HG03175 (cell line): ENCODE measurements at regions not wholly inside any gene's neighbourhood (a gene's known extent, or its start where the extent isn't known, plus 50 kb on each side); places are given as distances from the start of the nearest gene placed in this dataset.

Source experiments
- ATAC-seq: cut with Tn5 transposase; IDR thresholded peaks from one replicate; pipeline ENCODE4 v1.9.1; 2021; ENCODE audit warnings: mild to moderate bottlenecking, moderate library complexity; ENCODE audit not compliant: unreplicated experiment

DNA sequence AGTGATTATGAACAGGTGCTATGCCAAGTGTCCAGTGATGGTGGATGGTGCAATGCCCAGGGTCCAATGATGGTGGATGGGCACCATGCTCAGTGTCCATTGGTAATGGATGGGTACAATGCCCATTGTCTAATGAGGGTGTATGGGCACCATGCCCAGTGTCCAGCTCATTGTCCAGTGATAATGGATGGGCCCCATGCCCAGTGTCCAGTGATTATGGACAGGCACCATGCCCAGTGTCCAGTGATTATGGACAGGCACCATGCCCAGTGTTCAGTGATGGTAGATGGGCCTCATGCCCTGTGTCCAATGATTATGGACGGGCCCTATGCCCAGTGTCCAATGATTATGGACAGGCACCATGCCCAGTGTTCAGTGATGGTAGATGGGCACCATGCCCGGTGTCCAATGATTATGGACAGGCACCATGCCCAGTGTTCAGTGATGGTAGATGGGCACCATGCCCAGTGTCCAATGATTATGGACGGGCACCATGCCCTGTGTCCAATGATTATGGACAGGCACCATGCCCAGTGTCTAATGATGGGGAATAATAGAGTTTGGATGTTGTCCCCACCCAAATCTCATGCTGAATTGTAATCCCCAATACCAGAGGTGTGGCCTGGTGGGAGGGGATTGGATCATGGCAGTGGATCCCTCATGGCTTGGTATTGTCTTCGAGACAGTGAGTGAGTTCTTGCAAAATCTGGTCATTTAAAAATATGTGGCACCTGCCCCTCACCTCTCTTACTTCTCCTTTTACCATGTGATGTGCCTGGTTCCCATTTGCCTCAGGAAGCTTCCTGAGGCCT is 87.8 kb downstream of the ANKRD10 start:
- ATAC-seq, result no peak
